Panc1 (cell line): ENCODE measurements at regions not wholly inside any gene's neighbourhood (a gene's known extent, or its start where the extent isn't known, plus 50 kb on each side); places are given as distances from the start of the nearest gene placed in this dataset.

ENCODE experiments used
- ATAC-seq: fragments of 200-7000 bp; cut with Tn5 transposase; 2 replicates; pipeline ENCODE4 v1.9.1; 2020; ENCODE audit warnings: mild to moderate bottlenecking, moderate library complexity
- BruUV-seq: library from RNA; stranded (reverse); fragments of 400-500 nt; replicated peaks from 2 replicates; lab custom pipeline; 2021; lab: Mats Ljungman, UMichigan
- CTCF ChIA-PET: fragments of 300-600 bp; sonication (Branson Sonifier 250); formaldehyde crosslinking; loops from one replicate; lab custom pipeline; 2022; ENCODE audit warnings: antibody characterized with exemption; lab: Charles Lee
- POLR2A ChIA-PET: fragments of 300-600 bp; sonication (Branson Sonifier 250); formaldehyde crosslinking; loops from one replicate; lab custom pipeline; 2022; ENCODE audit warnings: antibody characterized with exemption; lab: Charles Lee
- DNase-seq: peaks from one replicate; pipeline ENCODE4 v3.0.0-alpha.2; 2010; ENCODE audit warnings: low read depth, low spot score
- H3K27ac ChIP-seq: 2 replicates; pipeline ENCODE4 v1.5.1; 2011; ENCODE audit warnings: mild to moderate bottlenecking, low read length, inconsistent platforms
- H3K27me3 ChIP-seq: fragments of 200-500 bp; sonication (Bioruptor generic); 2 replicates; pipeline ENCODE4 v1.6.0; 2014; ENCODE audit warnings: low read length, inconsistent platforms; ENCODE audit not compliant: control insufficient read depth, insufficient read depth
- H3K36me3 ChIP-seq: fragments of 200-500 bp; sonication (Bioruptor generic); 2 replicates; pipeline ENCODE4 v1.5.1; 2014; ENCODE audit warnings: inconsistent platforms, mild to moderate bottlenecking, low read length, moderate library complexity; ENCODE audit not compliant: control insufficient read depth, insufficient read depth
- H3K4me1 ChIP-seq: 2 replicates; pipeline ENCODE4 v1.5.1; 2011; ENCODE audit warnings: inconsistent platforms, mild to moderate bottlenecking, low read length, moderate library complexity; ENCODE audit not compliant: control insufficient read depth, insufficient read depth
- H3K4me3 ChIP-seq, 2 experiments: 2 replicates each; pipeline ENCODE4 v1.5.1; 2011 to 2012; ENCODE audit warnings: low read depth in 2 of 2, low read length in 2 of 2, mild to moderate bottlenecking in 2 of 2, inconsistent platforms in 1 of 2, moderate library complexity in 1 of 2
- H3K9me3 ChIP-seq: fragments of 200-500 bp; sonication (Bioruptor generic); 2 replicates; pipeline ENCODE4 v1.5.1; 2014; ENCODE audit warnings: low read depth, mild to moderate bottlenecking, inconsistent platforms, low read length, moderate library complexity; ENCODE audit not compliant: control insufficient read depth, insufficient read depth
- POLR2AphosphoS5 ChIP-seq: IDR thresholded peaks from 2 replicates; pipeline ENCODE4 v1.6.1; 2012; ENCODE audit warnings: mild to moderate bottlenecking, low read depth, low read length, moderate library complexity
- SIN3A ChIP-seq: IDR thresholded peaks from 2 replicates; pipeline ENCODE4 v1.6.1; 2012; ENCODE audit warnings: low read depth, mild to moderate bottlenecking, low read length, moderate library complexity, borderline replicate concordance; ENCODE audit not compliant: insufficient read depth
- TCF7L2 ChIP-seq: IDR thresholded peaks from 2 replicates; pipeline ENCODE4 v1.6.1; 2011; ENCODE audit warnings: mild to moderate bottlenecking, low read depth, low read length, inconsistent platforms
- in situ Hi-C: cut with HindIII; loops from 2 replicates; pipeline ENCODE4 v1.10.0; 2016; ENCODE audit warnings: low sequenced_read_pairs, low pct_unique_long_range_greater_than_20kb
- intact Hi-C: fragments of 100-400 bp; cut with micrococcal nuclease; formaldehyde crosslinking; loops from one replicate; pipeline ENCODE4 v1.10.0; 2022; ENCODE audit not compliant: unreplicated experiment
- TF ChIP-seq, protein P1 (sequence below), 2 experiments: IDR thresholded peaks; 2 replicates each; pipeline ENCODE4 v1.6.1; 2011 to 2012; ENCODE audit warnings: low read depth in 2 of 2, control low read depth in 1 of 2, low read length in 1 of 2, mild to moderate bottlenecking in 1 of 2, moderate library complexity in 1 of 2; ENCODE audit not compliant: insufficient read depth in 1 of 2
- TF ChIP-seq, protein P2 (sequence below): fragments of 450-650 bp; IDR thresholded peaks from 2 replicates; pipeline ENCODE4 v1.5.1; 2017; ENCODE audit warnings: mild to moderate bottlenecking

DNA sequence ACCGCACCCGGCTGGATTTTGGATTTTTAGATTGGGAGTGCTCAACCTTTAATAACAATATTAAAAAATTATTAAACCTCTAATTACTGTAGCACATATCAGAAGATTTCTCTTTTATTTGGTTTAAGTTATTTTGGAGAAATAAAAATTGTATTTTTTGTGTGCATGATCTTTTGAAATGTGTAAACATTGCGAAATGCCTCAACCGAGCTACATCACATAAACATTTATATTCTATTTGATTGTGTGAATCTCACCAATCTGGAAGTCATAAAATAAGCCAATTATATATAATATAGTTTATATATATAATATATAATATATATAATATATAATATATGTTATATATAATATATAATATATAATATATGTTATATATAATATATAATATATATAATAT is 696.2 kb upstream of the RBFOX1 start:
- no peak for DNase-seq
- TF ChIP-seq SIN3A (no peak), TCF7L2 (no peak), POLR2AphosphoS5 (no peak)
- TF ChIP-seq, protein P1, sequence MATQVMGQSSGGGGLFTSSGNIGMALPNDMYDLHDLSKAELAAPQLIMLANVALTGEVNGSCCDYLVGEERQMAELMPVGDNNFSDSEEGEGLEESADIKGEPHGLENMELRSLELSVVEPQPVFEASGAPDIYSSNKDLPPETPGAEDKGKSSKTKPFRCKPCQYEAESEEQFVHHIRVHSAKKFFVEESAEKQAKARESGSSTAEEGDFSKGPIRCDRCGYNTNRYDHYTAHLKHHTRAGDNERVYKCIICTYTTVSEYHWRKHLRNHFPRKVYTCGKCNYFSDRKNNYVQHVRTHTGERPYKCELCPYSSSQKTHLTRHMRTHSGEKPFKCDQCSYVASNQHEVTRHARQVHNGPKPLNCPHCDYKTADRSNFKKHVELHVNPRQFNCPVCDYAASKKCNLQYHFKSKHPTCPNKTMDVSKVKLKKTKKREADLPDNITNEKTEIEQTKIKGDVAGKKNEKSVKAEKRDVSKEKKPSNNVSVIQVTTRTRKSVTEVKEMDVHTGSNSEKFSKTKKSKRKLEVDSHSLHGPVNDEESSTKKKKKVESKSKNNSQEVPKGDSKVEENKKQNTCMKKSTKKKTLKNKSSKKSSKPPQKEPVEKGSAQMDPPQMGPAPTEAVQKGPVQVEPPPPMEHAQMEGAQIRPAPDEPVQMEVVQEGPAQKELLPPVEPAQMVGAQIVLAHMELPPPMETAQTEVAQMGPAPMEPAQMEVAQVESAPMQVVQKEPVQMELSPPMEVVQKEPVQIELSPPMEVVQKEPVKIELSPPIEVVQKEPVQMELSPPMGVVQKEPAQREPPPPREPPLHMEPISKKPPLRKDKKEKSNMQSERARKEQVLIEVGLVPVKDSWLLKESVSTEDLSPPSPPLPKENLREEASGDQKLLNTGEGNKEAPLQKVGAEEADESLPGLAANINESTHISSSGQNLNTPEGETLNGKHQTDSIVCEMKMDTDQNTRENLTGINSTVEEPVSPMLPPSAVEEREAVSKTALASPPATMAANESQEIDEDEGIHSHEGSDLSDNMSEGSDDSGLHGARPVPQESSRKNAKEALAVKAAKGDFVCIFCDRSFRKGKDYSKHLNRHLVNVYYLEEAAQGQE (IDR thresholded peaks at IDR 0.05; ENCODE audit: insufficient read depth in 1 of 2, low read depth in 2 of 2, low read length in 1 of 2), result no peak
- TF ChIP-seq, protein P2, sequence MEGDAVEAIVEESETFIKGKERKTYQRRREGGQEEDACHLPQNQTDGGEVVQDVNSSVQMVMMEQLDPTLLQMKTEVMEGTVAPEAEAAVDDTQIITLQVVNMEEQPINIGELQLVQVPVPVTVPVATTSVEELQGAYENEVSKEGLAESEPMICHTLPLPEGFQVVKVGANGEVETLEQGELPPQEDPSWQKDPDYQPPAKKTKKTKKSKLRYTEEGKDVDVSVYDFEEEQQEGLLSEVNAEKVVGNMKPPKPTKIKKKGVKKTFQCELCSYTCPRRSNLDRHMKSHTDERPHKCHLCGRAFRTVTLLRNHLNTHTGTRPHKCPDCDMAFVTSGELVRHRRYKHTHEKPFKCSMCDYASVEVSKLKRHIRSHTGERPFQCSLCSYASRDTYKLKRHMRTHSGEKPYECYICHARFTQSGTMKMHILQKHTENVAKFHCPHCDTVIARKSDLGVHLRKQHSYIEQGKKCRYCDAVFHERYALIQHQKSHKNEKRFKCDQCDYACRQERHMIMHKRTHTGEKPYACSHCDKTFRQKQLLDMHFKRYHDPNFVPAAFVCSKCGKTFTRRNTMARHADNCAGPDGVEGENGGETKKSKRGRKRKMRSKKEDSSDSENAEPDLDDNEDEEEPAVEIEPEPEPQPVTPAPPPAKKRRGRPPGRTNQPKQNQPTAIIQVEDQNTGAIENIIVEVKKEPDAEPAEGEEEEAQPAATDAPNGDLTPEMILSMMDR, result no peak
- Histone ChIP-seq H3K27me3 (no peaks in the 10 kb centered on the region; the same call in 1 of the 2 replicates), H3K36me3 (no peaks in the 10 kb centered on the region), H3K4me1 (no peaks in the 10 kb centered on the region), H3K4me3 (no peak overlapping the region), H3K9me3 (no peaks in the 10 kb centered on the region), H3K27ac (no peak overlapping the region)
- intact Hi-C loops (no loop called here), in situ Hi-C loops (no loop called here)
- CTCF ChIA-PET, result no interaction called here
- BruUV-seq, result no TSS peak
- POLR2A ChIA-PET, result no interaction called here
- ATAC-seq, result no peak

DNA sequence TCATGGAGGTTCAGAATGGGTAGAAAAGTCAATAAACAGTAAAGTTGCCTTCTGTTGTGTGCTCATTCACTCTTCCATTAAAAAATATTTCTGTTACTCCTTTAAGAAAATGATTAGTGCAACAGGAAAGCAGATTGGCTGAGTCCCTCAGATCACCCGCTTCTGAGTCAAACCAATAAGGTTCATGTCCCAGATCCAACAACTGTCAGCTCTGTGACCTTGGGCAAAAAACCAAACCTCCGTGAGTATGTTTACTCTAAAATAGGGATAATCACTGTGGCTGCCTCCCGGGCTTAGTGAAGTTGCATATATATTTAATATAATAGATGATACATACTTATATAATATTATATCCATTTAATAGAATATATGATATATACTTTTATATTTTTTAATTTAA is 698.5 kb upstream of the RBFOX1 start:
- POLR2A ChIA-PET, result no interaction called here
- in situ Hi-C loops, result no loop called here
- Histone ChIP-seq H3K36me3 (no peaks in the 10 kb centered on the region), H3K27ac (no peak overlapping the region), H3K4me1 (no peaks in the 10 kb centered on the region), H3K9me3 (no peaks in the 10 kb centered on the region), H3K27me3 (no peaks in the 10 kb centered on the region), H3K4me3 (no peak overlapping the region)
- ATAC-seq, result no peak
- TF ChIP-seq SIN3A (no peak), TCF7L2 (no peak)
- TF ChIP-seq, protein P1 (IDR thresholded peaks at IDR 0.05; ENCODE audit: insufficient read depth in 1 of 2, low read depth in 2 of 2, low read length in 1 of 2), result no peak
- intact Hi-C loops, result no loop called here
- DNase-seq, result no peak
- no TSS peak for BruUV-seq
- CTCF ChIA-PET, result no interaction called here
